ENCODE measurements at regions not wholly inside any gene's neighbourhood (a gene's known extent, or its start where the extent isn't known, plus 50 kb on each side); places are given as distances from the start of the nearest gene placed in this dataset.
"Not testable (repeated sequence)": the region's sequence is repeated elsewhere in the genome, so short reads cannot be mapped to it uniquely, and the experiment has no call there.

- no peak for FAIRE-seq
- no peak for DNase-seq (ENCODE audit: low spot score in 2 of 2)
Measured at GRCh38 chr15:38614621-38615020, 50.0 kb upstream of the RASGRP1 start.

- DNase-seq (ENCODE audit: low spot score in 2 of 2) = no peak
- no peak for FAIRE-seq
Measured at GRCh38 chr15:38617831-38618230, 53.2 kb upstream of the RASGRP1 start.

GRCh38 chr15:38618242-38618955 is 53.8 kb upstream of the RASGRP1 start:
- DNase-seq (ENCODE audit: low spot score in 2 of 2) (no peak), FAIRE-seq (no peak)

GRCh38 chr15:38620098-38620497 is 55.5 kb upstream of the RASGRP1 start:
- DNase-seq (ENCODE audit: low spot score in 2 of 2) (no peak), FAIRE-seq (no peak)

GRCh38 chr15:38620851-38621594 is 56.4 kb upstream of the RASGRP1 start:
- no peak for FAIRE-seq
- no peak for DNase-seq (ENCODE audit: low spot score in 2 of 2)

GRCh38 chr15:38622304-38622703 is 57.7 kb upstream of the RASGRP1 start:
- DNase-seq (ENCODE audit: low spot score in 2 of 2) (no peak), FAIRE-seq (no peak)

- DNase-seq (ENCODE audit: low spot score in 2 of 2) = no peak
- FAIRE-seq = no peak
Measured at GRCh38 chr15:38622908-38623307, 58.3 kb upstream of the RASGRP1 start.

GRCh38 chr15:38623744-38624143 is 59.1 kb upstream of the RASGRP1 start:
- FAIRE-seq = no peak

GRCh38 chr15:38624244-38625205 is 59.9 kb upstream of the RASGRP1 start:
- FAIRE-seq (no peak), DNase-seq (ENCODE audit: low spot score in 2 of 2) (no peak)

More at GRCh38 chr15:38623744-38624143, 59.1 kb upstream of the RASGRP1 start:
- DNase-seq (ENCODE audit: low spot score in 2 of 2) = no peak

- FAIRE-seq (no peak), DNase-seq (ENCODE audit: low spot score in 2 of 2) (no peak)
Measured at GRCh38 chr15:38625886-38626285, 61.3 kb upstream of the RASGRP1 start.

GRCh38 chr15:38626443-38627050 is 61.9 kb upstream of the RASGRP1 start:
- DNase-seq (ENCODE audit: low spot score in 2 of 2) (no peak), FAIRE-seq (no peak)

- FAIRE-seq = no peak
- DNase-seq (ENCODE audit: low spot score in 2 of 2) = no peak
Measured at GRCh38 chr15:38627689-38628277, 63.2 kb upstream of the RASGRP1 start.

- no peak for DNase-seq (ENCODE audit: low spot score in 2 of 2)
- FAIRE-seq = no peak
Measured at GRCh38 chr15:38631119-38632075, 66.8 kb upstream of the RASGRP1 start.

GRCh38 chr15:38635170-38635569 is 70.6 kb upstream of the RASGRP1 start:
- FAIRE-seq = no peak
- no peak for DNase-seq (ENCODE audit: low spot score in 2 of 2)

- no peak for DNase-seq (ENCODE audit: low spot score in 2 of 2)
- FAIRE-seq = no peak
Measured at GRCh38 chr15:38636597-38636996, 72.0 kb upstream of the RASGRP1 start.

GRCh38 chr15:38638126-38638525 is 73.5 kb upstream of the RASGRP1 start:
- FAIRE-seq (no peak), DNase-seq (ENCODE audit: low spot score in 2 of 2) (no peak)

GRCh38 chr15:38638811-38639210 is 74.2 kb upstream of the RASGRP1 start:
- FAIRE-seq (no peak), DNase-seq (ENCODE audit: low spot score in 2 of 2) (no peak)

- no peak for FAIRE-seq
- DNase-seq (ENCODE audit: low spot score in 2 of 2) = no peak
Measured at GRCh38 chr15:38642689-38643270, 78.2 kb upstream of the RASGRP1 start.

GRCh38 chr15:38644353-38644752 is 79.7 kb upstream of the RASGRP1 start:
- DNase-seq (ENCODE audit: low spot score in 2 of 2); FAIRE-seq: not testable (repeated sequence)

All from frontal cortex (tissue), 3 donors.